ENCODE measurements at regions not wholly inside any gene's neighbourhood (a gene's known extent, or its start where the extent isn't known, plus 50 kb on each side); places are given as distances from the start of the nearest gene placed in this dataset.

GRCh38 chr4:80145739-80146138 lies 51.6 kb upstream of the PRDM8 start:
- no peaks in the 10 kb centered on the region for H3K36me3 Mint-ChIP-seq
- ATAC-seq (no peak), DNase-seq (ENCODE audit: low spot score in 2 of 2) (no peak)
- H3K27ac Mint-ChIP-seq, result no peak overlapping the region
- H3K4me1 Mint-ChIP-seq, result peaks cover 25% of the 10 kb centered on the region
- no peaks in the 10 kb centered on the region for H3K9me3 Mint-ChIP-seq
- no peak overlapping the region for H3K4me3 Mint-ChIP-seq

- peaks cover 32% of the 10 kb centered on the region for H3K4me1 Mint-ChIP-seq
- ATAC-seq (no peak), DNase-seq (ENCODE audit: low spot score in 2 of 2) (no peak)
- H3K4me3 Mint-ChIP-seq, result no peak overlapping the region
- no peak overlapping the region for H3K27ac Mint-ChIP-seq
- no peaks in the 10 kb centered on the region for H3K9me3 Mint-ChIP-seq
- H3K36me3 Mint-ChIP-seq, result no peaks in the 10 kb centered on the region
These were observed 52.4 kb upstream of the PRDM8 start for GRCh38 chr4:80144676-80145470.

- DNase-seq (ENCODE audit: low spot score in 2 of 2), result no peak
- no peak for ATAC-seq
- peaks cover 48% of the 10 kb centered on the region for H3K4me1 Mint-ChIP-seq
- H3K27ac Mint-ChIP-seq, result no peak overlapping the region
- no peaks in the 10 kb centered on the region for H3K9me3 Mint-ChIP-seq
- H3K4me3 Mint-ChIP-seq, result no peak overlapping the region
- no peaks in the 10 kb centered on the region for H3K36me3 Mint-ChIP-seq
These were observed 54.0 kb upstream of the PRDM8 start for GRCh38 chr4:80143307-80143679.

- H3K36me3 Mint-ChIP-seq, result no peaks in the 10 kb centered on the region
- no peaks in the 10 kb centered on the region for H3K9me3 Mint-ChIP-seq
- DNase-seq (ENCODE audit: low spot score in 2 of 2) (no peak), ATAC-seq (no peak)
- no peak overlapping the region for H3K4me3 Mint-ChIP-seq
- peak overlapping the region; percentile 39 for H3K27ac Mint-ChIP-seq
- peaks cover 53% of the 10 kb centered on the region for H3K4me1 Mint-ChIP-seq
These were observed 54.7 kb upstream of the PRDM8 start for GRCh38 chr4:80142394-80143306.

GRCh38 chr4:80141543-80141942 lies 55.8 kb upstream of the PRDM8 start:
- Mint-ChIP-seq H3K27ac (peak overlapping the region; percentile 39), H3K9me3 (no peaks in the 10 kb centered on the region), H3K4me1 (peaks cover 57% of the 10 kb centered on the region), H3K36me3 (no peaks in the 10 kb centered on the region), H3K4me3 (no peak overlapping the region)
- ATAC-seq (peak; percentile 33), DNase-seq (ENCODE audit: low spot score in 2 of 2) (no peak)

GRCh38 chr4:80140194-80140593 lies 57.1 kb upstream of the PRDM8 start:
- no peak overlapping the region for H3K27ac Mint-ChIP-seq
- H3K9me3 Mint-ChIP-seq, result no peaks in the 10 kb centered on the region
- H3K4me1 Mint-ChIP-seq, result peaks cover 57% of the 10 kb centered on the region
- no peak for ATAC-seq
- no peak overlapping the region for H3K4me3 Mint-ChIP-seq
- no peaks in the 10 kb centered on the region for H3K36me3 Mint-ChIP-seq
- no peak for DNase-seq (ENCODE audit: low spot score in 2 of 2)

GRCh38 chr4:80139671-80140070 lies 57.6 kb upstream of the PRDM8 start:
- no peaks in the 10 kb centered on the region for H3K36me3 Mint-ChIP-seq

GRCh38 chr4:80138551-80139538 lies 58.5 kb upstream of the PRDM8 start:
- Mint-ChIP-seq H3K36me3 (no peaks in the 10 kb centered on the region), H3K9me3 (no peaks in the 10 kb centered on the region), H3K27ac (peak overlapping the region; percentile 2), H3K4me3 (no peak overlapping the region), H3K4me1 (peaks cover 57% of the 10 kb centered on the region)
- DNase-seq (ENCODE audit: low spot score in 2 of 2) (peak; percentile 14 to 70), ATAC-seq (peak; percentile 99)

More at GRCh38 chr4:80139671-80140070, 57.6 kb upstream of the PRDM8 start:
- Mint-ChIP-seq H3K27ac (peak overlapping the region; percentile 2), H3K9me3 (no peaks in the 10 kb centered on the region), H3K4me1 (peaks cover 57% of the 10 kb centered on the region), H3K4me3 (no peak overlapping the region)
- DNase-seq (ENCODE audit: low spot score in 2 of 2) (no peak), ATAC-seq (no peak)

GRCh38 chr4:80137631-80138030 lies 59.7 kb upstream of the PRDM8 start:
- H3K4me3 Mint-ChIP-seq, result no peak overlapping the region

GRCh38 chr4:80136270-80136669 lies 61.0 kb upstream of the PRDM8 start:
- H3K4me3 Mint-ChIP-seq, result no peak overlapping the region
- DNase-seq (ENCODE audit: low spot score in 2 of 2) (no peak), ATAC-seq (no peak)
- no peaks in the 10 kb centered on the region for H3K36me3 Mint-ChIP-seq
- no peak overlapping the region for H3K27ac Mint-ChIP-seq
- H3K9me3 Mint-ChIP-seq, result no peaks in the 10 kb centered on the region
- peaks cover 36% of the 10 kb centered on the region for H3K4me1 Mint-ChIP-seq

More at GRCh38 chr4:80137631-80138030, 59.7 kb upstream of the PRDM8 start:
- DNase-seq (ENCODE audit: low spot score in 2 of 2) (no peak), ATAC-seq (no peak)
- no peaks in the 10 kb centered on the region for H3K9me3 Mint-ChIP-seq
- no peaks in the 10 kb centered on the region for H3K36me3 Mint-ChIP-seq
- H3K4me1 Mint-ChIP-seq, result peaks cover 49% of the 10 kb centered on the region
- peak overlapping the region; percentile 2 for H3K27ac Mint-ChIP-seq

- Mint-ChIP-seq H3K36me3 (no peaks in the 10 kb centered on the region), H3K4me3 (no peak overlapping the region), H3K4me1 (peaks cover 31% of the 10 kb centered on the region), H3K9me3 (no peaks in the 10 kb centered on the region), H3K27ac (no peak overlapping the region)
- ATAC-seq, result no peak
- DNase-seq (ENCODE audit: low spot score in 2 of 2), result no peak
These were observed 61.6 kb upstream of the PRDM8 start for GRCh38 chr4:80135702-80136058.

- no peak overlapping the region for H3K27ac Mint-ChIP-seq
- H3K4me1 Mint-ChIP-seq, result peaks cover 27% of the 10 kb centered on the region
- ATAC-seq, result no peak
- H3K36me3 Mint-ChIP-seq, result no peaks in the 10 kb centered on the region
- H3K9me3 Mint-ChIP-seq, result no peaks in the 10 kb centered on the region
- DNase-seq (ENCODE audit: low spot score in 2 of 2), result no peak
- no peak overlapping the region for H3K4me3 Mint-ChIP-seq
These were observed 62.1 kb upstream of the ANTXR2 start for GRCh38 chr4:80134936-80135701.

- H3K9me3 Mint-ChIP-seq, result no peaks in the 10 kb centered on the region
- H3K27ac Mint-ChIP-seq, result no peak overlapping the region
- DNase-seq (ENCODE audit: low spot score in 2 of 2) (no peak), ATAC-seq (no peak)
- H3K36me3 Mint-ChIP-seq, result no peaks in the 10 kb centered on the region
- H3K4me3 Mint-ChIP-seq, result no peak overlapping the region
- peaks cover 24% of the 10 kb centered on the region for H3K4me1 Mint-ChIP-seq
These were observed 60.3 kb upstream of the ANTXR2 start for GRCh38 chr4:80133240-80133783.

- no peaks in the 10 kb centered on the region for H3K9me3 Mint-ChIP-seq
- ATAC-seq (no peak), DNase-seq (ENCODE audit: low spot score in 2 of 2) (no peak)
- no peak overlapping the region for H3K4me3 Mint-ChIP-seq
- no peak overlapping the region for H3K27ac Mint-ChIP-seq
- H3K36me3 Mint-ChIP-seq, result no peaks in the 10 kb centered on the region
- peaks cover 47% of the 10 kb centered on the region for H3K4me1 Mint-ChIP-seq
These were observed 56.8 kb upstream of the ANTXR2 start for GRCh38 chr4:80129785-80130184.
